Activated CD4-positive, alpha-beta T cell treated with anti-CD3 and anti-CD28 coated beads for 48 hours (primary cell): ENCODE measurements at regions not wholly inside any gene's neighbourhood (a gene's known extent, or its start where the extent isn't known, plus 50 kb on each side); places are given as distances from the start of the nearest gene placed in this dataset.
A peak's percentile ranks its signal among the peaks of the same experiment; 100 is the strongest.

Experiments
- DNase-seq: peaks from one replicate; pipeline ENCODE4 v3.0.0-alpha.2; 2020

DNA sequence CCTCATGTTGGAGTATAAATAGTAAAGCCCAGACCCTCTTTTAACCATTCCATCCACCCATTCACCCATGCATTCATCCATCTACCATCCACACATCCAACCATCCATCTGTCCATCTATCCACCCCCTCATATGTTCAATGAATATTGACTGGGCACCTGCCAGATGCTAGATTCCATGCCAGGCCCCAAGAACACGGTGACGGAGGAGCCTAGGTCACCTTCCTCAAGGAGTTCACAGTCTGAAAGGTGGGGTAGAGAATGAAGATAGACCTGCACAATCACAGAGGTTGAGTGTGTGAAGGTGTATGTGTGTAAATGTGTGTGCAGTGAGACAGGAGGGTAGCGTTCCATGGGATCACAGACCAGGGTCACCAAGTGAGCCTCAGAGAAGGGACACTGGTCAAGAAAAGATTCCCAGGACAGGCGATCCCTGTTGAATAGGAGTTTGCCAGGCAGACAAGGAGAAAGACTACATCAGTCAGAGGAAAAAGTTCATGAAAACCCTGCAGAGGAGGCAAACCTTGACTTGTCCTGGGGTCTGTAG lies 287.2 kb downstream of the CYP26B1 start:
- DNase-seq, result no peak

DNA sequence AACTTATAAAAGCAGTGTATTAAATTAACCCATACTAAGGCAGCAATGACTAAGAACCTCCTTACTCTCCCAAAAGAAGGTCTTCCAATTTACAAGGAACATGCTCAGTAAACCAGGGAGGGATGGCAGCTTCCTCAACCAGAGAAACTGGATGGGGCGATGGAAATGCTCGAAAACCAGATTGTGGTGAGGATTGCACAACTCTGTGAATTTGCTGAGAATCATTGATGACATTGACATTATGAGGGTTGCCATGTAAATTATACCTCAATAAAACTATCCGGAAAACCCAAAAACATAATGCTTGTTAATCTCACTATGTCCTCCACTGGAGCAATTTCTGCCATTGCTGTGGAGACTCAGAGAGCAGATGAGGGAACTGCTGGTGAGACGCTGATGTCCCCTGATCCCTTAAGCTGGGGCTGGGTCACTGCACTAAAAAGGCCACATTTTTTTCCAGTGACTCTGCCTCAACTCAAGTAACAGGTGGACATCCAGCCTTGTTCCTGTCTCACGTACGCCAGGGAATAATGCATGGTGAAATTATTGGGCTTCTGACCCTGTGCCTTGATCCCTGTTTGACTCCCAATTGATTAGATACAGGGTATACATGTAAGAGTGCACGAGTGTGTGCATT lies 288.3 kb downstream of the CYP26B1 start:
- DNase-seq, result no peak

DNA sequence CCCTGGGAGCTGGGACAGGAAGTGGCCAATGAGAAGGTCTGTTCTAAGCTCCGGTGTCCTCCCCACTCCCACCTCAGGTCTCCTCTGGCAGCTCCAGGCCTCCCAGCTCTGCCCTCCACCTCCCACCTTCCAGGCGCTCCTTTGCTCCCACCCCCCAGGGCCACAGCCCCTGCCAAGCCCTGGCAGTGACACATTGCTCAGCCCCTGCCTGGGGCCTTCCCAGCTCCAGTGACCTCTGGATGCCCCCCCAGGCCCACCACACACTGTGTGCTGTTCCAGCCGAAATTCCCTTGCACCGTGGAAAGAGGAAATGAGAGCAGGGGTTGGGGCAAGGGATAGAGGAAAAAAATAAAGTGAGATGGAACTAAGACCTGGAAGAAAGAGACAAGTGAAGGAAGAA lies 289.6 kb downstream of the CYP26B1 start:
- no peak for DNase-seq

DNA sequence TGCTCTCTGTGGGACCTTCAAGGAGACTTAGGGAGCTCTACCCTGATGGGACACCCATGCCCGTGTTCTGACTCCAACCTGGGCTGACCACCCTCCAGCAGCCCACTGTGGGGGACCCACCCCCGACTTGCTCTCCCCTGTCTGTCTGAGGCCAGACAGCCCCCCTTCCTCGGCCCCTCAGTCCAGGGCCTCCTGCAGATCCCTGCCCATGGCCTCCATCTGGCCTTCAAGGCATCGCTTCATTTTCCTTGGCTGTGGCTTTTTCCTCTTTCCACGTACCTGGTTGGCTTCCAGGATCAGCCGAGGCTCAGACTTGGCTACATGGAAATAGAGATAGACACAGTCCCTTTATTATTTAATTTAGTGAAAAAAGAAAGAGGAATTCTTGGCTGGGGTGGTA lies 290.0 kb downstream of the CYP26B1 start:
- no peak for DNase-seq

DNA sequence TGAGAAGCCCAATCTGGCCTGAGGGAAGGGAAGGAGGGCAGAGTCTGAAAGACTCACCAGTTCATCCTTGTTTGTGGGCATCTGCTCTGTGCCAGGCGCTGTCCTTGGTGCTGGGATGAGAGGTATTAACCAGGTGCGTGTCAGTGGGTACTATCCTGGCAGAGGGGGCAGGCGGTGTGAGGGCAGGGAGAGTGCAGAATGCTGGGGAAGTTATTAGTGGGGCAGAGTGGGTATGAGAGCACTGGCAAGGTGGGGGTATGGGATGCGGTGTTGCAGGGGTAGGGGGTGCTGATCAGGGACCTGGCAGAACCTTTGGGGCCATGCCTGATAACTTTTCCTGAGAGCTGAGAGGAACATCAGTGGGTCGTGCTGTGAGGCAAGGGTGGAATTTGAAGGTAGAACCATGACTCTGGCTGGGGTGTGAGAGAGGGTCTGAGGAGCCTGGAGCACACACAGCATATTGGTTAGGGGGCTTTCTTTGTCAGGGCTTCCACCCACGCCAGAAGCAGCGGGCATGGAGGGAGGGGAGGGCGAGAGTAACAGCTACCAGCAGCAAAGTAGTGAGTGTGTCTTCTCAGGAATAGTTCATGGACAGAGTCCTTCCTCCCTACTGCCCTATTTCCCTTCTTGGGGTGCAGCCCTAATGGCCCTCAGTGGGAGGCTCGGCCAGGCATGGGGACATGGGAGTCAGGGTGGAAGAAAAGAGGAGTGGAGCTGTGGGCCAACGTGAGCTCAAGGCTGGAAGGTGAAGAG lies 290.7 kb downstream of the CYP26B1 start:
- peak; percentile 13 for DNase-seq

DNA sequence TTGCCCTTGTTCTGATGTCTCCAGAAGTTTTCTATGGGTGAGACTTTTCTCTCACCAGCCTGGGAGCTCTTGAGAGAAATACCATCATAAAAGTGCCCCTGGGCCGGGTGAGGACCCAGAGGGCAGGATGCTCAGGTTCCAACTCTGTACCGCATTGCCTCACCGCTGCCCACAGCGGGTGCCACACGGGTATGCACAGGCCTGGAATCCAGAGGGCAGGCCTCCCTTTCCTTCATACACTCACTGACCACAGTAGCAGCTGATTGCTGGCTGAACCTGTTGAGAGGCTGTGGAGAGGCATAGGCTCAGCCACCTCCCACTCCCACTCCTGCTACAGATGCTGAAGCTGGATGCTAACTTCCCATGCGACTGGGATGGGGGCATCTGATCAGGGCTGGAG lies 293.8 kb downstream of the CYP26B1 start:
- DNase-seq, result no peak

DNA sequence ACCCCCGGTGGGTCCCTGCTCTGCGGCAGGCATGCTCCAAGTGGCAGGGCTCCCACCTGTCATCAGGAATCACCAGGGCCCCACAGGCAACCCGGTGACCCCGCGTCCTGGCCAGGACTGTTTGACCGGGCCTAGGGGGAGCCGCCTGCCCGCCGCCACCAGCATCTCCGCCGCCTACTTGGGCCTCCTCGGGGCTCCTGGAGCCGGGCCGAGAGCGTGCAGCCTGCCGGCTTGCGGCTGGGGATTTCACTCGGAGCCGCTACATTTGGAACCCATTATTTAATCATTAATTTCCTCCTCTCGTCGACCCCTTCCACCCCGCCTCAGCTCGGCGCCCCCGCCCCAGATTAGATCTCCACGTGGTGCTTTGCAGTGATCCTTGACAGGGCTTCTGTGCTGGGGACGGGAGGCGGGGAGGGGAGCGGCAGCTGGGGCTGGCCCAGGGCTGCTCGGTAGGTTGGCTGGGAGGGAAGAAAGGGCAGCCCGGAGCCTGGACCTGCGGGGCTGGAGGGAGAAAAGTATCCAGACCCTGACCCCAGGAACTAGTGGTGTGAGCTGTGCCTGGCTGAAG lies 295.4 kb downstream of the CYP26B1 start:
- no peak for DNase-seq

DNA sequence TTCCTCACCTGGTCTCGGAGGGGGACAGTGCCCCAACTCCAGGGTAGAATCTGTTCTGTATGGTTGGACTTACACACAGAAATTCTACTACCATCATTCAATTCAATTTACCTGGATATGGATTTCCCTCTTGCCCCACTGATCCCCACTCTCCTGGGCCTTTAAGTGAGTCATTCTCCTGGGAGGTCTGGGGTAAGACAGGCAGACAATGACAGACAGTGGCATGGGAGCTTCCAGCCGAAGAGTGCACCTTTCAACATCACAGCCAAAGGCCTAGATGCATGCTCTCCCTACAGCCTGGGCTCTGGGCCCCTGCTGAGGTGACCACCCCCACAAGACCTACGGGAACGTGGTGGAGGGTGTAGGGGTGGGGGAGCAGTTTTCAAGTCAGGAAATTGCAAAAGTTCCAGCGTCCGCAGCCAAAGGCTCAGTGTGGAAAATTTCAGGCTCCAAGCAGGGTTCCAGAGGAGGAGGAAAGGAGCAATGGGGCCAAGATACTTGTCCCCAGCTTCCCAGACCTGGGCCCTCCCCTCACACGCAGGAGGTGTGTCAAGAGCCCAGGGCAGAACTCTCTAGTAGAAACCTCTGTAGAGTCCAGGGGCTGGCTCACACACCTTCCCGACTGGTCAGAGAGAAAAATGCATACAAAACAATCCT lies 296.4 kb downstream of the CYP26B1 start:
- no peak for DNase-seq

DNA sequence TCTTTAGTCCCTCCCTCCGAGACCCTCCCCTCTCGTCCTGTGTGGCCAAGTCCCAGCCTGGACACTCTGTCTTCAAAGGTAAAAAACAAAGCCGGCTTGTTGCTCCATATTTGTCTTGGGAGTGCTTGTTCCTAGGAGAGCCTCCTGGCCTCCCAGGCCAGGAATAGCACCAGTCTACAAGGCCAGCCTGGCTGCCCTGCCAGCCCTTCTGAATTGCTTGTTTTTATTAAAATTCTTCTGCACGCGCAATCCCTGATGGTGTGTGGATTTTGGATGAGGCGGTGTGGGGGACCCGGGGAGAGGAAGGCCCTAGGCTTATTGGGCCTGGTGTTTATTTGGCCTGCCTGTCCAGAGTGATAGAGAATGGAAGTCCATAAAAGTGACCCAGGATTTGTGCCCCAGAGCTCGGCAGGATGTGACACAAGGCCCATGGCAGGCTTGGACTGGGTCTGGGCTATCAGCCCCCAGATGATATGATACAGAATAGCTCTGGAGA lies 297.3 kb downstream of the CYP26B1 start:
- no peak for DNase-seq

DNA sequence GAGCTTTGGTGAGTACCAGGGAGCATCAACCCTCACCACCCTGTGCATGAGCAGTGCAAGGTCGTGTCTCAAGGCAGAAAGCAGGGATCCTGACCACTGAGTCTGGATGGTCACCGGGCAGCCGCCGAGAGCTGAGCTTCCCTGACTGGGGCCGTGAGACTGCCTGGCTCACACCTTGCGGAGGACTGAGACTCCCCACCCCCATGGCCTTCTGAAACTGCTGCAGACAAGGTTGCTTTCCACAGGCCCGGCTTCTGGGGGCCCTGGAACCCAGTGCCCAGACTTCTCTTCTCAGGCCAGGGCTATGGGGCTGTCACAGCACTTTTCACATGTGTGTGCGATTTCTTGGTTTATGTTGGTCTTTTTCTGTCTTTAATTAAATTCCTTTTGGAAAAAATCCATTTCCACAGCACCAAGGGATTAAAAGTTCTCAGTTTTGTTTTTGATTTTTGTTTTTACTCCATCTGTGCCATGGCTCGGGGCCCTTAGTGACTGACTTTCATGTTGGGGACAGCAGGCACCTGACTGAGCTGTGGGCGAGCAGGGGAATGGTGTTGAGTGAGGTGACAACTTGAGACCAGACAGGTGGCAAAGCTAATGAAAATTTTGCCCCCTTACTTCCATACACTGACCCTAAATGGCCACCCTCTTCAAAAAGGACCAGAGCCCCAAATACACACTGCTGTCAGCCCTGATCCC lies 297.9 kb downstream of the CYP26B1 start:
- DNase-seq, result no peak

DNA sequence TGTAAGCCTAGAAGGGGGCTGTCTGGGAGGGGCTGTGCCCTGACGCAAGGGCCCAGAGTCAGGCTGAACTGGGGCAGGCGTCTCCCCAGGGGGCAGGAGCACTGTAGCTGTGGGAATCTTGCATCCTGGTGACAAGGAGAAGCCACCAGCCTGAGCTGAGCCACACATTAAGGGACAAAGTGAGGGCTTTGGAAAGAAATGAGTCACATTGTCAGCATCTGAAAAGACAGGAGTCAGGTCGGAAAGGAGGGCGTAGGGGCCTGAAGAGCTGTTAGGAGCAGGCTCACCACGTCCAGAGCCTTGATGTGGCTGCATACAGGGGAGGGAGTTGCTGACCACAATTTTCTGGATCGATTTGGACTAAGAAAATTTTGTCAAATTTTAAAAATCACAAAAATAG lies 298.6 kb downstream of the CYP26B1 start:
- DNase-seq, result no peak

DNA sequence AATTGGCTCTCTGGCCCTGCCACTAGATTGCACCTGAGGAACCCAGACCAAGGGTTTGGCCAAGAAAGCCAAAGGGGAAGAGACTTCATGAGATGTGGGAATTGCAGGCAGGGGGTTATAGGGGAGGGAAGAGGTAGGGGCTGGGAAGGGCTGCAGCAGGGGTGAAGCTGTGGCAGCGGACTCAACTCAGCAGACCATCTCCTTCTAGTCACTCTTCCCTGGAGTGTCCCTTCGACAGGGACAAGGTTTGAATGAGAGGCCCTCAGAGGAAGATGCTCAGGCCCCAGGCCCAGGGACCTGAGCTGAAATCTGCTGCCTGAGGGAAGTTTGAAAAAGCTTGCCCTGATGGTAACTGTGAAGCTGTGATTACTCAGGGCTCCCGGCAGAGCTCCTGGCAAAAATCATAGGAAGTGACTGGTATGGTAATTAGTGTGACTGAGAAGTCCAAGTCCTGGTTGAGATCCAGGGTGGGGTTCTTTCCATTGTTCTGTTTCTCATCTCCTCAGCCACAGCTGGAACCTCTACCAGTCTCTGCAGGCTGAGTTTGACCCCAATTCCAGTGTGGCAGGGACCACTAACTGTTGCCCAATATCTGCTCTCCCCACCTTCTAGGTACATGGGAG lies 300.9 kb downstream of the CYP26B1 start:
- no peak for DNase-seq

DNA sequence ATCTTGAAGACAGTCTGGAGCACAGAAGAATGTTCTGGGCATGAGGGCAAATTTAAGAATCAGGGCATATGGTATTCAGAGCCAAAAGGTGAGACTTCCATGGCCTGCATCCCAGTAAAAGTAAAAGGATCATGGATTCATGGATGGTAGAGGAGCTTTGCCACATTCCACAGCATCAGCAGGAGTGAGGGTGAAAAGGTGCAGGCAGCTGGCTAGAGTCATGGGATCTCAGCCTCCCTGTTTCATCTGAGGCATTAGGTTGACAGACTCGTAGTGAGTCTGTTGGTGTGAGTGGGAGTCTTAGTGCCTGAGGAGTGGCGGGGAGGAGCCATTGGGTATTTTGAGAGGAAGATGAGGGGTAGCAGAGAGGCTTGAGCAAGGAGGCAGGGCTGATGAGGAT lies 301.6 kb downstream of the CYP26B1 start:
- no peak for DNase-seq

DNA sequence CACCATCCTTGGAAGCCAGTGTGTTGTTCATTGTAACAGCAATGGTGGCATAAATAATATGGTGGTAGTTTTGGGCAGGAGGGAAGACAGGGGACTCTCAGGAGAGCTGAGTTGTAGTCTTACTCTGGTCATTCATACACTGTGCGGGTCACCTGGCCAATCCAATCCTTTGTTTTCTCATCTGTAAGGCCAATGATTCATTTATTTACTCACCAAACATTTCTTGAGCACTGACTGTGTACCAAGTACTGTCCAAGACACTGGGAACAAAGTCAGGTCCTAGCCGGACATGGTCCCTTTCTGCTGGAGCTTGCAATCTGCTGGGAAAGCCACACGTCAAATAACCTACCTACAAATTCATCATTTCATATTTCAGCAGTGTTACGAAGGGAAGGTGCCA lies 302.7 kb downstream of the CYP26B1 start:
- no peak for DNase-seq

DNA sequence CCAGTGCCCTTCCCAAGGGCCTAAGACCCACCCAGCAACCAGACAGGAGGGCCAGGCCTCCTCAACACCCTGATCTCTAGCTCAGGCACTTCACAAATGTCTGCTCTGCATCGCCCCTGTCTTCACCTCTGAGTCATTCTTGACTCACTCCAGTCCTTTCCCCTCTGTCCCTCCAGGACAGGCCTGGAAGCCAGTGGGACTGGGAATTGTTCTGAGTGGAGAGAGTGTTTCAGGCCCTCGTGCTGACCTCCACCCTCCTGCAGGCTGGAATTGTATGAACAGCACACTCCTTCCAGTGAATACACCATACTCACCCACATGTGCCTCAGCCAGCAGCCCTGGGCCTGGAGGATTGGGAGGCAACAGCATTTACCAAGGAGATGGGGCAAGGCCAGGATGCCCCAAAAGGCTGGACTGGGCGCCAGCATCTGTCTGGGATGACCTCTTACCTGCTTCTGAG lies 304.2 kb downstream of the CYP26B1 start:
- DNase-seq, result no peak

DNA sequence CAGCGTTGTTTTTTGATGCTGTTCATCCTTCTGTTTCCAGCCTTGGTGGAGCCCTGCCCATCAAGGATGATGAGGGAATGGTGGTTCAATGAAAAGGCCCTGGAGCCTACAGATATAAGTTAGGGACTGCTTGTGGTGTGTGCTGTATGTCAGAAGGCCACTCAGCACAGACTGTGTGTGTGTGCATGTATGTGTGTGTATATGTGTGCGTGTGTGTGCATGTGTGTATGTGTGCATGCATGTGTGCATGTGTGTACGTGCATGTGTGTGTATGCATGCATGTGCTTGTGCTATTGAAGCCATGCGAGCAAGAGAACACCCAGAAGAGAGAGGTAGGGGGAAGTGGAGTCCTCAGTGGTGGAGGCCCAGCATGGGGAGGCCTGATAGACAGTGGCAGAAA lies 304.9 kb downstream of the CYP26B1 start:
- no peak for DNase-seq

DNA sequence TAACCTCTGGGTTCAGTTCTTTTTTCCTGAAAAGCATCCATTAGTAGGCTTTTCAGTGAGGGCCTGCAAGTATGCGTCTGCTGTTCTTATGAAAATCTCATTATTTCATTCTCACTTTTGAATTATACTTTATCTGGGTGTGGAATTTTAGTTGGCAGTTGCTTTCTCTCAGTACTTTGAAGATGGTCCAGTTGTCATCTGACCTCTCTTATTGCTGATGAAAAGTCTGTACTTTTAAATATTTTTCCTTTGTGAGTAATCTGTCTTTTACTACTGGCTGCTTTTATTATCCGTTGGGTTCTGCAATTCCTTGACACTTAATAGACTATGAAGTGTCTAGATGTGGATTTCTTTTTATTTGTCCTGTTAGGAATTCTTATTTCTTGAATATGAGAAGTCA lies 307.8 kb downstream of the CYP26B1 start:
- no peak for DNase-seq

DNA sequence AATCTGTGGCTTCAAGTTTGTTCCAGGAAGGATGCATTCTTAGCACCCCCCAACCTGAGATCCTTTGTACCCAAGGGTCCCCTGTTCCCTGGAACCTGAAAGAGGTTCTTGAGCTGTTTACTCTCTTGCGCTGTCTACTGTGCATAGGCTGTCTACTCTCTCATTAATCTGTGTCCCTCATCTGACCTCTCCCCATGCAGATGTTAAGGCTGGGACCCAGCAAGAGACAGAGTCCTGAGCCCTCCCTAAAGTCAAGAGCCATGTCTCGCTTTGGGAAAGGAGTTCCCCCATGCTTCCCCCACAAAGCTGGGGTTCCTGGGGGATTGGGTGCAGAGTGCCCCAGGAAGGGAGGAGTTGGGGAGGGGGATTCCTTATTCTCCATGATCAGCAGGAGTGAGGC lies 312.9 kb downstream of the CYP26B1 start:
- no peak for DNase-seq

DNA sequence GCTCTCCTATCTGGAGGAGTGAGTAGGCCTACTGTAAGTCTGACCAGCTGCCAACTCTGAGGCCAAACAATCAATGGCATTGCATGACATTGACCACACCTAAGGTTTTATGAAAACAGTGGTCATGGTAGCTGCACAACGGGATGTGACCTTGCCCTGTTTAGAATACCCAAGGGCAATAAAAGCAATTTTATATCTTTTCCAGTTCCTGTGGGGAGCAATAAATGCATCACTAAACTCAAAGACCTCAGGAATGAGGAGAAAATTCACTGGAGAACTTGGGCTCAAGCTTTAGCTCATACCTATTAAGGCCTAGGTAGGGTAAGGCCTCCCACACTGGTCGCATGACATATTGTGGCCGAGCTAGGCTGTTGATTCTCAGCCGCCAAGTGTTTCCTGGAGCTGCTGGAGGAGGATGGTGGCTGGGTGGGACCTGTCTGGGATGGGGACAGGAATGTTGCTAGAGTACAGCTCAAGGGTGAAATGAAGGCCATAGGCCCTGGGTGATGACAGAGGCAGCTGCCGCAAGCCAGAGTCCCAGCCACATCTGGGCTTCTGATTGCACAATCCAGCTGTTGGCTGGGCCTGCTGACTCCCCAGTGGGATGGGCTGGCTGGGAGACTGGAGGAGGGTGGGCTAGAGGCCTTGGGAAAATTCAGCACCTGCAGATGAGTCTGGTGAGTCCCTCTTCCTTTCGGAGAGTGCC lies 313.7 kb downstream of the CYP26B1 start:
- no peak for DNase-seq

DNA sequence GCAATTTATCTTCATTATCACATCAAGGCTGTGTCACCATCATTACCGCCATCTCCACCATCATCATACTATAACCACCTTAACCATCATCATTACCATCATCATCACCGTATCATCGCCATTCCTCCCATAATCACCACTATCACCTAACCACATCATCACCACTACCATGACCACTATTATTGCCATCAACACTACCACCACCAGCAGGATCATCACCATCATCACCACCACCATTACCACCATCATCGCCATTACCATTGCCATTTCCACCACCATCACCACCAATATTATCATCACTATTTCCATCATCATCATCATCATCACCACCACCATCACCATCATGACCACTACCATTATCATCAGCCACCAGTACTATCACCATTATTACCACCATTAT lies 314.4 kb downstream of the CYP26B1 start:
- DNase-seq, result no peak

DNA sequence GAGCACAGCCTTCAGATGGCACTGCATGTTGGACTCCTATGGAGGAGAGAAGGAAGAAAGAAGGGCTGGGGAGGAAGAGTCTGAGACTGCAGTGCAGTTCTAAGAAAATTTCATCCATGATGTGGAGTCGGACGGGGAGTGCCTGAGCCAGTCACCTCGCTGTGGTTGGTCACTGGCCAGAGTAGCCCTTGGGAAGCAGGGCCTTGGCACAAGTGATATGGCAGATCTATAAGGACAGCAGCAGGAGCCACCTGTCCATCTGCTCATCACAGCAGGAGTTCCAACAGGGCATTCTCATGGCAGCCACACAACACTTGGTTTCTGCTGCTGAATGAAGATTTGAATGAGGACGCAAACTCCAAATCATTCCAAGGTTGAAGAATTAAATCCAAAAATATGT lies 314.8 kb downstream of the CYP26B1 start:
- DNase-seq, result no peak

DNA sequence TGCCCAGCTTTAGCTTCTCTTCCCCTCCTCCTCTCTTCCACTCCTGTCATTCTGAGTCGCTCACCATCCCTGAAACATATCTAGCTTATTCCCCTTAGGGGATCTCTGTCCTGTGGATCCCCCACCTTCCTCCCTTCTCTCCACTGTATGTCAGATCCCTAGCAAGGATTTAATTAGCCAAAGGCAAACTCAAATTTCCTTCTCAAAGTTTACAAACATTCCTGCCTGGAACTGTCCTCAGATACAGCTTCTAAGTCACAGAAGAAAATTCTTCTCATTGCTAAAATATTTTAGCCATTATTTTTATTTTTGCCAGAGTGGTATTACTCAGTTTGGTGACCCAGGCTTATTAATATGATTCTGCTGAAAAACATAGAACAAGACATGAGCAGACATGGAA lies 315.3 kb downstream of the CYP26B1 start:
- DNase-seq, result no peak
